NCI-H526 treated with DMSO at 0.1 percent for 48 hours (cell line): ENCODE measurements at regions not wholly inside any gene's neighbourhood (a gene's known extent, or its start where the extent isn't known, plus 50 kb on each side); places are given as distances from the start of the nearest gene placed in this dataset.
"Not testable (repeated sequence)": the region's sequence is repeated elsewhere in the genome, so short reads cannot be mapped to it uniquely, and the experiment has no call there.

ENCODE experiments used
- DNase-seq: peaks from one replicate; lab custom pipeline; 2025; lab: John Stamatoyannopoulos, UW

GRCh38 chr7:55303220-55303619, 61.9 kb upstream of the LANCL2 start:
- no peak for DNase-seq

- DNase-seq = peak; percentile 93
Observed at GRCh38 chr7:55304018-55304762, 60.9 kb upstream of the LANCL2 start.

DNA sequence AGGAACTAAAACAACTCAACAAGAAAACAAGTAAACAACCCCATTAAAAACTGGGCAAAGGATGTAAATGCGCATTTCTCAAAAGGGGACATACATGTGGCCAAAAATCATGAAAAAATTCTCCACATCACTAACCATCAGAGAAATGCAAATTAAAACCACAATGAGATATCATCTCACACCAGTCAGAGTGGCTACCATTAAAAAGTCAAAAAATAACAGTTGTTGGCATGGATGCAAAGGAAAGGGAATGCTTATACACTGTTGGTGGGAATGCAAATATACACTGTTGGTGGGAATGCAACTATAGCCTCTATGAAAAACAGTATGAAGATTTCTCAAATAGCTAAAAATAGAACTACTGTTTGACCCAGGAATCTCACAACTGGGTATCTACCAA, 60.0 kb upstream of the LANCL2 start:
- peak; percentile 96 for DNase-seq

GRCh38 chr7:55306331-55306730, 58.8 kb upstream of the LANCL2 start:
- no peak for DNase-seq

DNA sequence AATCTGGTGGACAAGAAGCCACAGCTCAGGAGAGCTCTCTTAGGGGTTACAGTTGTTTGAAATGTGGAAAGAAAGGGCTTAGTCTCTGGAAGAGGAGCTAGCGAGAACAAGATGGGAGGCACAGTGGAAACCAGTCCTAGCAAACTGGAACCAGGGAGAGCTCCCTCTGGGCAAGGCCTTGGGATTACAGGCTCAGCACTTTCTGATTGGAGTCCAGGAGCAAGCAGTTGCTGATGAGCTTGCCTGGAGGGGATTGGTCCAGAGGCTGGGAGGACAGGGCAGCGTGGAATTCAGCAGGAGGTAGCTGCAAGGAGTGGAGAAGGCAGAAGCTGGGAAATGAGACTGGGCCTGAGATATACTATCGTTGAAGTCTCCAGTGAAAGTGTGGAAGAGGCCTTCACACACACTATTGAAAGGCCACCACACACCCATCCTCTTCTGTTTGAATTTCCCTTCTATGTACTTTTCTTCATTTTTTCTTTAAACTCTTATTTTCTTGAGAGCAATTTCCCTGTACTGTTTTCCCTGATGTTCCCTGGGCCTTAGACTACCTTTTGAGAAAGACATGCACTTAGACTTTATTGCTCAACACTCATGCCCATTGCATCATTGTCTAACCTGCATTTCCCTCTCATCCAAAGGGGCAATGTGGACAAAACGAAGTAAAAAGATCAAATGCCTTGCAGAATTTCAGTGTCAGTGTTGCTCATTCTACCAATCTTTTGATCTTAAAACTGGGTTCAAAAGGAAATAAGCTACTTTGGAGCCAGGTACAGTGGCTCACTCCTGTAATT, 57.8 kb upstream of the LANCL2 start:
- no peak for DNase-seq

DNA sequence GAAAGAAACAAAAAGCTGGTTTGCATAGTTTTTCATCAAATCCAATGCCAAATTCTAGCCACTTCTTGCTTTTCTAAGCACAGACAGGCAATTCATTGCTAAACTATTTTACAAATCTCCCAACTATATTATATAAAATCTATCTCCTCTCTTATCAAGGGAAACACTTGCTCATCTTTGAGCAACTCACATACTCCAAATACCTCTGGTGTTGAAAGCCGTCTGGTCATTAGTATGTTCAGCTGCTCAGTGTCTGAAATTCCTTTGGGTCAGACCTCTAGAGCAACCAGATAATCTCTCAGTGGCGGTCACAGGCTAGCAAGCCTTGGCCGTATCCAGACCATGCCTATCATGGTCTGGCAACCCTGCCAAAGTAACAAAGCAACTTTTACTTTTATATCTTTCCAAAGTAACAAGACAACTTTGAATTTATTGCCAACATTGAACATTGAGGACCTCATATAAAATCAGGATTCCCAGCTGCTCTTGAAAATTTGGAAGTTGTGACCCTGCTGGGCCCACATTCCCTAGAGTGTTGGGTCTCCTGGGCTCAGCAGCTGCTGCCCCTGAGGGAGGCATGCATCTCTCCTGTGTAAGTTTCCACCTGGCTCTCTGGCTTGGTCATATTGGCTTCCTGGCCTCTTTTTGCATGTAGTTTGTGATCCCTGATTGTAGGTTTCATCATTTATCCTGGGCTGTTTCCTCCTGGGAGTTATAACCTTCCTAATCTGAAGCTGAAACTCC, 56.8 kb upstream of the LANCL2 start:
- no peak for DNase-seq

DNA sequence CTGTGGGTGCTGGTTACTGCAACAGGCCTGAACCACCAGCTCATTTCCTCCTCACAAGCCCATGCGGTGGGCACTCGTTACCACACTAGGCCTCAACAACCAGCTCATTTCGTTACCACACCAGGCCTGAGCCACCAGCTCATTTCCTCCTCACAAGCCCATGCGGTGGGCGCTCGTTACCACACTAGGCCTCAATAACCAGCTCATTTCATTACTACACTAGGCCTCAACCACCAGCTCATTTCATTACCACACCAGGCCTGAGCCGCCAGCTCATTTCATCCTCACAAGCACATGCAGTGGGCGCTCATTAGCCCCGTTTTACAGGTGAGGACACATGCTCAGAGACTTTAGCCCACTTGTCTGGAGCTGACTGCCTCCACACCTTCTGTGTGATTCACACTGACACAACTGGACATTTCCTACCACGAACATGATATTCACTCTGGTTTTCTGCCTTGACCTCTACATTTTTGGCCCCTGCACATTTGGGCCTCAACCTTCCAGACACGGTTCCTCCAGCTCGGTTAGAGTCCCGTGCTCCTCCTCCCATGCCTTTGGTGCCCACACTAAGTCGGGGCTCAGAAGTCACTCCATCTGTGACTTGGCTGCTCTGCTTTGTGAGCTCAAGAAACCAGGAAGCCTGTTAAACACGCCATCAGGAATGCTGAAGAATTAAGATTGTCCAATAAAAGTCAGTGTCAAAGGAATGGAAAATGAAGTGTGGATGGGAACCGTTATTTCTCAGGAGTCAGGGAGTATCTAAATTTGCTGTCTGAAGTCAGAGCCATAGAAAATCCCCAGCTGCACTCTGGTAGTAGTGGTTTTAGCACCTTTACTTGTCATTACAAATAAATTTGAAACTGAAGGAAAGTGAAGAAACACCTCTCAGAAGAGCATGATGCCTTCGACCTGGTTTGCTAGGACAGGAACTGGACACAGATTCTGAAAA, 55.8 kb upstream of the LANCL2 start:
- no peak for DNase-seq

GRCh38 chr7:55310287-55311025, 54.7 kb upstream of the LANCL2 start:
- no peak for DNase-seq

DNA sequence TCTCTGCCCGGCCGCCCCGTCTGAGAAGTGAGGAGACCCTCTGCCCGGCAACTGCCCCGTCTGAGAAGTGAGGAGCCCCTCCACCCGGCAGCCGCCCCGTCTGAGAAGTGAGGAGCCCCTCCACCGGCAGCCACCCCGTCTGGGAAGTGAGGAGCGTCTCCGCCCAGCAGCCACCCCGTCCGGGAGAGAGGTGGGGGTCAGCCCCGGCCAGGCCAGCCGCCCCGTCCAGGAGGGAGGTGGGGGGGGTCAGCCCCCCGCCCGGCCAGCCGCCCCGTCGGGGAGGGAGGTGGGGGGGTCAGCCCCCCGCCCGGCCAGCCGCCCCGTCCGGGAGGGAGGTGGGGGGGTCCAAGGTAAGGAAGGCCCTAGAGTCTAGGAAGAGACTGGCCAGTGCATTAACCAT, 53.2 kb upstream of the LANCL2 start:
- not testable (repeated sequence) for DNase-seq

DNA sequence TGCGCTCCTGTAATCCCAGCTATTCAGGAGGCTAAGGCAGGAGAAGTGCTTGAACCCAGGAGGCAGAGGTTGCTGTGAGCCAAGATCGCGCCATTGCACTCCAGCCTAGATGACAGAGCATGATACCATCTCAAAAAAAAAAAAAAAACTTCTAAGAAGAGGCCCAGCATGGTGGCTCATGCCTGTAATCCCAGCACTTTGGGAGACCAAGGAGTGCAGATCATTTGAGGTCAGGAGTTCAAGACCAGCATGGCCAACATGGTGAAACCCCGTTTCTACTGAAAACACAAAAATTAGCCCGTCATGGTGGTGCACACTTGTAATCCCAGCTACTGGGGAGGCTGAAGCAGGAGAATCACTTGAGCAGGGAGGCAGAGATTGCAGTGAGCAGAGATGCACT, 51.5 kb upstream of the LANCL2 start:
- DNase-seq = not testable (repeated sequence)

GRCh38 chr7:55314967-55315366, 50.2 kb upstream of the LANCL2 start:
- DNase-seq = no peak
